ENCODE measurements at regions not wholly inside any gene's neighbourhood (a gene's known extent, or its start where the extent isn't known, plus 50 kb on each side); places are given as distances from the start of the nearest gene placed in this dataset.

DNA sequence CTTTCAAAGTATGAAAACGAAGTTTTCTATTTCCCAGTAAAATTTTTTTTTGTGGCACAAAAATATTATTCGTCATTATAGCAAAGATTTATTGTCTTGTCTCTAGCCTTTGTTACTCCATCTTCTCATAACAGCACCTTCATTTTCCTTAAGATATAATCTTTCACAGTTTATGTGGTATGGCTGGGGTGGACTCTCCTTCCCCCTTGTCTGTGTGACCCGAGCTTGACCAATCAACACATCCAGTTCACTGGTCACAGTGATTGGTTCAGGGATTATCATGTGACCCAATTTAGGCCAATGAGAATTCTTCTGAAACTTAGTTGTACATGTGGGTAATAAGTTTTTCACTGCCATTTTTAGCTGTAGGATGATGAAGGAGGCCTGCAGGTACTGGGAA is 71.2 kb upstream of the DCBLD2 start:
- Mint-ChIP-seq H3K9me3 (peaks cover 0 to 7% (median 3%) of the 10 kb centered on the region in 3 donors), H3K4me1 (no peaks in the 10 kb centered on the region), H3K36me3 (no peaks in the 10 kb centered on the region), H3K4me3 (no peak overlapping the region), H3K27me3 (peaks cover 3 to 18% of the 10 kb centered on the region in 2 donors), H3K27ac (no peak overlapping the region)
- ChIA-PET CTCF (no interaction called here), POLR2A (no interaction called here)
- DNase-seq (no peak), ATAC-seq (replicated peaks in 1 of 4) (no peak)
- WGBS (ENCODE audit: insufficient coverage) = no CpG with 5 or more reads among the region's 3 CpGs
- Histone ChIP-seq H3K36me3 (ENCODE audit: control insufficient read depth in 2 of 2, extremely low read depth in 1 of 2, insufficient read depth in 1 of 2, low read length in 1 of 2) (no peaks in the 10 kb centered on the region), H3K4me3 (ENCODE audit: control insufficient read depth in 1 of 2, extremely low read depth in 1 of 2, low read length in 1 of 2) (no peak overlapping the region), H3K27me3 (replicated peaks in 1 of 2; ENCODE audit: control insufficient read depth in 2 of 2, extremely low read depth in 1 of 2, insufficient read depth in 2 of 2, low read length in 1 of 2) (no peaks in the 10 kb centered on the region), H3K4me1 (ENCODE audit: control insufficient read depth in 1 of 2, extremely low read depth in 1 of 2, insufficient read depth in 2 of 2, low read length in 2 of 2) (no peaks in the 10 kb centered on the region), H3K27ac (ENCODE audit: low read length) (no peak overlapping the region), H3K9me3 (no peaks in the 10 kb centered on the region)

DNA sequence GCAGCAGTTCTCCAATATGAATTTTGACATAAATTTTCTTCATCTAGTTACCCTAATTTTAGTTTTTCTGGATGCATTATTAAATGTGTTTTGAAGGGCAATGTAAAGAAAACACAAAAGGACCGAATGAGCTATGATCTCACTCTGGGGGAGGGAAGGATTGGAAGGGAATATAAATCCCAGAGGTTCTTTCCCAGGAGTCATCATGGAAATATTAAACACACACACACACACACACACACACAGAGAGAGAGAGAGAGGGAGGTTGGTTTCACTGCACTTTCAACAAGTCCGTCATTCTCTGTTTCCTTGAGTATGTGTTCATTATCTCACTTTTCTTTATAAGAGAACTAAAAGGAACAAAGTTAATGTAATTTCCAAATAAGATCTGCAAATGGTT is 70.7 kb upstream of the DCBLD2 start:
- Histone ChIP-seq H3K9me3 (no peaks in the 10 kb centered on the region), H3K27me3 (replicated peaks in 1 of 2; ENCODE audit: control insufficient read depth in 2 of 2, extremely low read depth in 1 of 2, insufficient read depth in 2 of 2, low read length in 1 of 2) (no peaks in the 10 kb centered on the region), H3K36me3 (ENCODE audit: control insufficient read depth in 2 of 2, extremely low read depth in 1 of 2, insufficient read depth in 1 of 2, low read length in 1 of 2) (no peaks in the 10 kb centered on the region), H3K4me1 (ENCODE audit: control insufficient read depth in 1 of 2, extremely low read depth in 1 of 2, insufficient read depth in 2 of 2, low read length in 2 of 2) (no peaks in the 10 kb centered on the region), H3K4me3 (ENCODE audit: control insufficient read depth in 1 of 2, extremely low read depth in 1 of 2, low read length in 1 of 2) (no peak overlapping the region), H3K27ac (ENCODE audit: low read length) (no peak overlapping the region)
- WGBS (ENCODE audit: insufficient coverage) = no CpG with 5 or more reads among the region's 2 CpGs
- Mint-ChIP-seq H3K36me3 (no peaks in the 10 kb centered on the region), H3K27me3 (peaks cover 3 to 18% of the 10 kb centered on the region in 2 donors), H3K4me3 (no peak overlapping the region), H3K4me1 (no peaks in the 10 kb centered on the region), H3K9me3 (peaks cover 0 to 7% (median 3%) of the 10 kb centered on the region in 3 donors), H3K27ac (no peak overlapping the region)
- ChIA-PET CTCF (no interaction called here), POLR2A (no interaction called here)
- no peak for DNase-seq
- ATAC-seq (replicated peaks in 1 of 4) = no peak

DNA sequence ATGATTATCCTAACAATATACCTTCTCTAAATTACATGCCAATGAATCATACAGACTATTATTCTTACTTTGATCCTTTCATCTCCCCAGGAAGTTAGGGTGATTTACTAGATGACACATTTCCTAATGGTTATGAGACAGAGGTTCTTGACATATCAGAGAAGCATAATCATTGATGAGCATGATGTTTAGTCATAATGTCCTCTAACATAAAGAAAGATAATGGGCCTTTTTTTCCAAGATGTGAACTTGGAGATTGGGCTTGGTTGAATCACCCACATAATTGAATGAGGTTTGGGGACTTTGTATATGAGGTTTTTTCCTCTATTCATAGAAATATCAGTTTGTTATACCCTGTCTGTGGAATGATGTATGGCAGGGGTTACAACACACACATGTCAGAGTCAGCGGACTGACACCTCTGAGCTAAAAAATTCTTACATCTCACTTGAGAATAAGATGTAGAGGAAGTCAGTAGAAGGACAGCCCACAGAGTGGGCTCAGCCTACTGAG is 69.7 kb upstream of the DCBLD2 start:
- no peak for DNase-seq
- peaks cover 0 to 7% (median 3%) of the 10 kb centered on the region in 3 donors for H3K9me3 Mint-ChIP-seq
- H3K27me3 Mint-ChIP-seq = peaks cover 3 to 18% of the 10 kb centered on the region in 2 donors
- no peak overlapping the region for H3K27ac Mint-ChIP-seq
- H3K36me3 ChIP-seq (ENCODE audit: control insufficient read depth in 2 of 2, extremely low read depth in 1 of 2, insufficient read depth in 1 of 2, low read length in 1 of 2) = no peaks in the 10 kb centered on the region
- no peaks in the 10 kb centered on the region for H3K9me3 ChIP-seq
- ChIA-PET CTCF (no interaction called here), POLR2A (no interaction called here)
- H3K36me3 Mint-ChIP-seq = no peaks in the 10 kb centered on the region
- no peak overlapping the region for H3K4me3 Mint-ChIP-seq
- H3K4me1 Mint-ChIP-seq = no peaks in the 10 kb centered on the region
- H3K27ac ChIP-seq (ENCODE audit: low read length) = no peak overlapping the region
- H3K27me3 ChIP-seq (replicated peaks in 1 of 2; ENCODE audit: control insufficient read depth in 2 of 2, extremely low read depth in 1 of 2, insufficient read depth in 2 of 2, low read length in 1 of 2) = no peaks in the 10 kb centered on the region
- ATAC-seq (replicated peaks in 1 of 4) = no peak
- no peaks in the 10 kb centered on the region for H3K4me1 ChIP-seq (ENCODE audit: control insufficient read depth in 1 of 2, extremely low read depth in 1 of 2, insufficient read depth in 2 of 2, low read length in 2 of 2)
- H3K4me3 ChIP-seq (ENCODE audit: control insufficient read depth in 1 of 2, extremely low read depth in 1 of 2, low read length in 1 of 2) = no peak overlapping the region
- WGBS (ENCODE audit: insufficient coverage) = no CpG with 5 or more reads among the region's 1 CpG

DNA sequence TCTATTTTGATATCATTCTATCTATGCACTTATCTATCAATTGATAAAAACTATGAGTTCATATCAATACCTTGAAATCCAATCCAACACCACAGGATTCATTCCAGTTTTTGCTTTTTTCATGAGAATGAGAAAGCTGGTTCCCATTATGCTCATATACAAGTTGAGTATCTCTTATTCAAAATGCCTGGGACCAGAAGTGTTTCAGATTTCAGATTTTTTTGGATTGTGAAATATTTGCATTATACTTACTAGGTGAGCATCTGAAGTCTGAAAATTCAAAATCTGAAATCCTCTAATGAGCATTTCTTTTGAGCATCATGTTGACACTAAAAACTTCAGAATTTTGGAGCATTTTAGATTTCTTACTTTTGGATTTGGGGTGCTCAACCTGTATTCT is 67.8 kb upstream of the DCBLD2 start:
- Histone ChIP-seq H3K9me3 (no peaks in the 10 kb centered on the region), H3K36me3 (ENCODE audit: control insufficient read depth in 2 of 2, extremely low read depth in 1 of 2, insufficient read depth in 1 of 2, low read length in 1 of 2) (no peaks in the 10 kb centered on the region), H3K27ac (ENCODE audit: low read length) (no peak overlapping the region), H3K4me1 (ENCODE audit: control insufficient read depth in 1 of 2, extremely low read depth in 1 of 2, insufficient read depth in 2 of 2, low read length in 2 of 2) (no peaks in the 10 kb centered on the region), H3K27me3 (replicated peaks in 1 of 2; ENCODE audit: control insufficient read depth in 2 of 2, extremely low read depth in 1 of 2, insufficient read depth in 2 of 2, low read length in 1 of 2) (no peaks in the 10 kb centered on the region), H3K4me3 (ENCODE audit: control insufficient read depth in 1 of 2, extremely low read depth in 1 of 2, low read length in 1 of 2) (no peak overlapping the region)
- Mint-ChIP-seq H3K4me3 (no peak overlapping the region), H3K27ac (no peak overlapping the region), H3K27me3 (peaks cover 3 to 18% of the 10 kb centered on the region in 2 donors), H3K36me3 (no peaks in the 10 kb centered on the region), H3K4me1 (no peaks in the 10 kb centered on the region), H3K9me3 (peaks cover 0 to 4% (median 3%) of the 10 kb centered on the region in 3 donors)
- ATAC-seq (replicated peaks in 1 of 4) (no peak), DNase-seq (no peak)
- ChIA-PET POLR2A (no interaction called here), CTCF (no interaction called here)

DNA sequence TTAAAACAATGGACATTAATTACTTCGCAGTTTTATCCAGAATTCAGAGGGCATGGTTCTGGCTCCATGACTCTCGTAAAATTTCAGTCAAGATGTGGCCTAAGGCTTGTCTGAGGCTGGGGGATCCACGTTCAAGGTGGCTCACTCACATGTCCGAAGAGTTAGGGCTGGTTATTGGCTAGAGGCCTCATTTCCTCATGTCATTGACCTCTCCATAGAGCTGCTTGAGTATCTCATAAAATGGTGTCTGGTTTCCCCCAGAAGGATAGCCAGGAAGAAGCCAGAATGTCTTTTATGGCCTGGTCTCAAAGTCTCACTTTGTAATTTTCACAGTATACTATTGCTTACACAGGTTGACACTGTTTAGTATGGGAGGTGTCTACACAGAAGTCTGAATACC is 67.3 kb upstream of the DCBLD2 start:
- no peaks in the 10 kb centered on the region for H3K36me3 Mint-ChIP-seq
- no peaks in the 10 kb centered on the region for H3K9me3 ChIP-seq
- no peak overlapping the region for H3K27ac ChIP-seq (ENCODE audit: low read length)
- H3K4me1 Mint-ChIP-seq = no peaks in the 10 kb centered on the region
- no peak overlapping the region for H3K27ac Mint-ChIP-seq
- DNase-seq (no peak), ATAC-seq (replicated peaks in 1 of 4) (no peak)
- no peaks in the 10 kb centered on the region for H3K36me3 ChIP-seq (ENCODE audit: control insufficient read depth in 2 of 2, extremely low read depth in 1 of 2, insufficient read depth in 1 of 2, low read length in 1 of 2)
- POLR2A ChIA-PET = no interaction called here
- H3K27me3 Mint-ChIP-seq = peaks cover 3 to 18% of the 10 kb centered on the region in 2 donors
- WGBS (ENCODE audit: insufficient coverage) = 20% methylated on average over 1 of the region's 4 CpGs
- H3K4me1 ChIP-seq (ENCODE audit: control insufficient read depth in 1 of 2, extremely low read depth in 1 of 2, insufficient read depth in 2 of 2, low read length in 2 of 2) = no peaks in the 10 kb centered on the region
- H3K9me3 Mint-ChIP-seq = peaks cover 0 to 4% (median 3%) of the 10 kb centered on the region in 3 donors
- CTCF ChIA-PET = no interaction called here
- no peak overlapping the region for H3K4me3 Mint-ChIP-seq
- H3K4me3 ChIP-seq (ENCODE audit: control insufficient read depth in 1 of 2, extremely low read depth in 1 of 2, low read length in 1 of 2) = no peak overlapping the region
- no peaks in the 10 kb centered on the region for H3K27me3 ChIP-seq (replicated peaks in 1 of 2; ENCODE audit: control insufficient read depth in 2 of 2, extremely low read depth in 1 of 2, insufficient read depth in 2 of 2, low read length in 1 of 2)

DNA sequence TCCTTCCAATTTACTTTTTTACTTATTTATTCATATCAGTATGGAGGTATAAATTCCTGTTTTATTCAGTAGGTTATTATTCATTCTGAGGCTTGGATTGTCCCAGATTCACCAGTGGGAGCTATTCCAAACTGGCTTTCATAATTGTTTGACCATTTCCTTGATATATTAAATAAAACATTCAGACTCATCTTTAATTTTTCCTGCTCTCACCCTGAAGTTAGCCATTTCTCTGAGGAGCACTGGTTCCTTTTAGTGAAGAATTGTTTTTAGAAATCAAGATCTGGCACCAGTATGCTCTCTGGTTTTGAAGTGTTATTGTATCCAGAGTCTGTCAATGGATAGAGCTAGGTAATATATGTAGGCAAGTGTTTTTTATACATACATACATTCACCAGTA is 66.9 kb upstream of the DCBLD2 start:
- H3K9me3 Mint-ChIP-seq = peaks cover 0 to 4% (median 3%) of the 10 kb centered on the region in 3 donors

DNA sequence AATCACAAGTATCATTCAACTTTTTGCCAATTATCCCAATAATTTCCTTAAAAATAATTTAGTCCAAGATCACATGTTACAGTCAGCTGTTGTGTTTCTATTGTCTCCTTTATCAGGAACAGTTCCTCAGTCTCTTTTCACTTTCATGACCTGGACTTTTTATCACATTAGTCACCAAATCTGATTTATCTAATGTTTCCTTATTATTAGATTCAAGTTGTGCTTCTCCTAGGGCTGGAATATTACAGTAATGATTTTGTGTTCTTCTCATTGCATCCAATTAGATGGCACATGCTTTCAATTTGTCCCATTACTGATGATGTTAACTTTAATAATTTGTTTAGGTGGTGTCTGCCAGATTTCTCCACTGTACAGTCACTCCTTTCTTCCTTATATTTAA is 66.3 kb upstream of the DCBLD2 start:
- H3K4me1 ChIP-seq (ENCODE audit: control insufficient read depth in 1 of 2, extremely low read depth in 1 of 2, insufficient read depth in 2 of 2, low read length in 2 of 2) = no peaks in the 10 kb centered on the region
- Mint-ChIP-seq H3K36me3 (no peaks in the 10 kb centered on the region), H3K27ac (no peak overlapping the region), H3K4me3 (no peak overlapping the region), H3K4me1 (no peaks in the 10 kb centered on the region), H3K9me3 (peaks cover 0 to 1% (median under 1%) of the 10 kb centered on the region in 3 donors), H3K27me3 (peaks cover 1 to 16% of the 10 kb centered on the region in 2 donors)
- H3K27ac ChIP-seq (ENCODE audit: low read length) = no peak overlapping the region
- H3K27me3 ChIP-seq (replicated peaks in 1 of 2; ENCODE audit: control insufficient read depth in 2 of 2, extremely low read depth in 1 of 2, insufficient read depth in 2 of 2, low read length in 1 of 2) = no peaks in the 10 kb centered on the region
- ATAC-seq (replicated peaks in 1 of 4) = no peak
- DNase-seq = no peak
- no peaks in the 10 kb centered on the region for H3K9me3 ChIP-seq
- no peaks in the 10 kb centered on the region for H3K36me3 ChIP-seq (ENCODE audit: control insufficient read depth in 2 of 2, extremely low read depth in 1 of 2, insufficient read depth in 1 of 2, low read length in 1 of 2)
- H3K4me3 ChIP-seq (ENCODE audit: control insufficient read depth in 1 of 2, extremely low read depth in 1 of 2, low read length in 1 of 2) = no peak overlapping the region
- ChIA-PET CTCF (no interaction called here), POLR2A (interaction anchor here in 1 of 2 donors (0.6 kb wide), 1 partner anchor 55 kb away, joined by 4 read pairs; no protein-coding TSS in a partner anchor)

More for the DNA sequence above, 66.9 kb upstream of the DCBLD2 start:
- Mint-ChIP-seq H3K4me1 (no peaks in the 10 kb centered on the region), H3K27ac (no peak overlapping the region), H3K27me3 (peaks cover 3 to 18% of the 10 kb centered on the region in 2 donors), H3K4me3 (no peak overlapping the region), H3K36me3 (no peaks in the 10 kb centered on the region)
- Histone ChIP-seq H3K36me3 (ENCODE audit: control insufficient read depth in 2 of 2, extremely low read depth in 1 of 2, insufficient read depth in 1 of 2, low read length in 1 of 2) (no peaks in the 10 kb centered on the region), H3K27me3 (replicated peaks in 1 of 2; ENCODE audit: control insufficient read depth in 2 of 2, extremely low read depth in 1 of 2, insufficient read depth in 2 of 2, low read length in 1 of 2) (no peaks in the 10 kb centered on the region), H3K9me3 (no peaks in the 10 kb centered on the region), H3K27ac (ENCODE audit: low read length) (no peak overlapping the region), H3K4me3 (ENCODE audit: control insufficient read depth in 1 of 2, extremely low read depth in 1 of 2, low read length in 1 of 2) (no peak overlapping the region), H3K4me1 (ENCODE audit: control insufficient read depth in 1 of 2, extremely low read depth in 1 of 2, insufficient read depth in 2 of 2, low read length in 2 of 2) (no peaks in the 10 kb centered on the region)
- ChIA-PET CTCF (no interaction called here), POLR2A (interaction anchor here in 1 of 2 donors (0.6 kb wide), 1 partner anchor 55 kb away, joined by 4 read pairs; no protein-coding TSS in a partner anchor)
- ATAC-seq (replicated peaks in 1 of 4) = no peak
- no peak for DNase-seq
